NCI-H128 (cell line): ENCODE measurements at regions not wholly inside any gene's neighbourhood (a gene's known extent, or its start where the extent isn't known, plus 50 kb on each side); places are given as distances from the start of the nearest gene placed in this dataset.
"Not testable (repeated sequence)": the region's sequence is repeated elsewhere in the genome, so short reads cannot be mapped to it uniquely, and the experiment has no call there.

Experiments
- DNase-seq: peaks from one replicate; lab custom pipeline; 2025; ENCODE audit not compliant: unreplicated experiment; lab: John Stamatoyannopoulos, UW

- DNase-seq, result not testable (repeated sequence)
These were observed 73.9 kb upstream of the LYZL2 start for GRCh38 chr10:30703446-30703845.

GRCh38 chr10:30702860-30703259 lies 73.3 kb upstream of the LYZL2 start:
- DNase-seq, result no peak

- DNase-seq, result no peak
These were observed 72.1 kb upstream of the LYZL2 start for GRCh38 chr10:30701451-30702173.

- no peak for DNase-seq
These were observed 68.3 kb upstream of the LYZL2 start for GRCh38 chr10:30697806-30698205.

- DNase-seq, result not testable (repeated sequence)
These were observed 67.7 kb upstream of the LYZL2 start for GRCh38 chr10:30697221-30697620.

- DNase-seq, result not testable (repeated sequence)
These were observed 67.0 kb upstream of the LYZL2 start for GRCh38 chr10:30696416-30697185.

GRCh38 chr10:30695481-30696236 lies 66.1 kb upstream of the LYZL2 start:
- DNase-seq, result not testable (repeated sequence)

GRCh38 chr10:30694518-30695228 lies 65.1 kb upstream of the LYZL2 start:
- DNase-seq, result no peak

- no peak for DNase-seq
These were observed 62.1 kb upstream of the LYZL2 start for GRCh38 chr10:30691639-30692015.

GRCh38 chr10:30690948-30691638 lies 61.5 kb upstream of the LYZL2 start:
- DNase-seq, result not testable (repeated sequence)

GRCh38 chr10:30688456-30688855 lies 58.9 kb upstream of the LYZL2 start:
- DNase-seq, result no peak

GRCh38 chr10:30687698-30688213 lies 58.2 kb upstream of the LYZL2 start:
- no peak for DNase-seq

GRCh38 chr10:30686708-30687107 lies 57.2 kb upstream of the LYZL2 start:
- no peak for DNase-seq

- no peak for DNase-seq
These were observed 53.9 kb upstream of the LYZL2 start for GRCh38 chr10:30683496-30683895.

- not testable (repeated sequence) for DNase-seq
These were observed 53.0 kb upstream of the LYZL2 start for GRCh38 chr10:30682377-30683199.

- no peak for DNase-seq
These were observed 51.4 kb upstream of the LYZL2 start for GRCh38 chr10:30680908-30681307.
